PC-9 (cell line): ENCODE measurements at regions not wholly inside any gene's neighbourhood (a gene's known extent, or its start where the extent isn't known, plus 50 kb on each side); places are given as distances from the start of the nearest gene placed in this dataset.
"Not testable (repeated sequence)": the region's sequence is repeated elsewhere in the genome, so short reads cannot be mapped to it uniquely, and the experiment has no call there.

Experiments
- EZH2 ChIP-seq: fragments of 200-600 bp; sonication (generic); IDR thresholded peaks from 2 replicates; pipeline ENCODE4 v1.8.0; 2017; ENCODE audit warnings: antibody characterized with exemption, low read depth
- TF ChIP-seq, protein P1 (sequence below): fragments of 200-600 bp; sonication (generic); conservative IDR thresholded peaks from 2 replicates; pipeline ENCODE4 v1.6.1; 2017; ENCODE audit warnings: mixed run types, antibody characterized with exemption, mild to moderate bottlenecking, moderate library complexity

DNA sequence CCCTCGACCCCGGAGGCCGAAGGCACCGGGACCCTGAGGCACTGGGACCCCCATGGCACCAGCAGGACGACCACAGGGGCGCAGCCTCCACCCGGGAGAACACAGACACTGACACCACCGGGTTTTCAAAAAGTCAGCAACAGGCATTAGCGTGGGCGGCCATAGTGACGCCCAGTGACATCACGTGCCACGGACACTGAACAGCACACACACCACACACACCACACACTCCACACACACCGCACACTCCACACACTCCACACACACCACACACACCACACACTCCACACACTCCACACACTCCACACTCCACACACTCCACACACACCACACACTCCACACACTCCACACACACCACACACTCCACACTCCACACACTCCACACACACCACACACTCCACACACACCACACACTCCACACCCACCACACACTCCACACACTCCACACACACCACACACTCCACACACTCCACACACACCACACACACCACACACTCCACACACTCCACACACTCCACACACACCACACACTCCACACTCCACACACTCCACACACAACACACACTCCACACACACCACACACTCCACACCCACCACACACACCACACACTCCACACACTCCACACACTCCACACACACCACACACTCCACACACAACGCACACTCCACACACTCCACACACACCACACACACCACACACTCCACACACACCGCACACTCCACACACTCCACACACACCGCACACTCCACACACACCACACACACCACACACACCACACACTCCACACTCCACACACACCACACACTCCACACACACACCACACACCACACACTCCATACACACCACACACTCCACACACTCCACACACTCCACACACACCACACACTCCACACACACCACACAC, 3955.9 kb upstream of the TPTE start:
- TF ChIP-seq, protein P1, sequence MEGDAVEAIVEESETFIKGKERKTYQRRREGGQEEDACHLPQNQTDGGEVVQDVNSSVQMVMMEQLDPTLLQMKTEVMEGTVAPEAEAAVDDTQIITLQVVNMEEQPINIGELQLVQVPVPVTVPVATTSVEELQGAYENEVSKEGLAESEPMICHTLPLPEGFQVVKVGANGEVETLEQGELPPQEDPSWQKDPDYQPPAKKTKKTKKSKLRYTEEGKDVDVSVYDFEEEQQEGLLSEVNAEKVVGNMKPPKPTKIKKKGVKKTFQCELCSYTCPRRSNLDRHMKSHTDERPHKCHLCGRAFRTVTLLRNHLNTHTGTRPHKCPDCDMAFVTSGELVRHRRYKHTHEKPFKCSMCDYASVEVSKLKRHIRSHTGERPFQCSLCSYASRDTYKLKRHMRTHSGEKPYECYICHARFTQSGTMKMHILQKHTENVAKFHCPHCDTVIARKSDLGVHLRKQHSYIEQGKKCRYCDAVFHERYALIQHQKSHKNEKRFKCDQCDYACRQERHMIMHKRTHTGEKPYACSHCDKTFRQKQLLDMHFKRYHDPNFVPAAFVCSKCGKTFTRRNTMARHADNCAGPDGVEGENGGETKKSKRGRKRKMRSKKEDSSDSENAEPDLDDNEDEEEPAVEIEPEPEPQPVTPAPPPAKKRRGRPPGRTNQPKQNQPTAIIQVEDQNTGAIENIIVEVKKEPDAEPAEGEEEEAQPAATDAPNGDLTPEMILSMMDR = not testable (repeated sequence)
- not testable (repeated sequence) for TF ChIP-seq EZH2
